ENCODE measurements at regions not wholly inside any gene's neighbourhood (a gene's known extent, or its start where the extent isn't known, plus 50 kb on each side); places are given as distances from the start of the nearest gene placed in this dataset.
"Not testable (repeated sequence)": the region's sequence is repeated elsewhere in the genome, so short reads cannot be mapped to it uniquely, and the experiment has no call there.

DNA sequence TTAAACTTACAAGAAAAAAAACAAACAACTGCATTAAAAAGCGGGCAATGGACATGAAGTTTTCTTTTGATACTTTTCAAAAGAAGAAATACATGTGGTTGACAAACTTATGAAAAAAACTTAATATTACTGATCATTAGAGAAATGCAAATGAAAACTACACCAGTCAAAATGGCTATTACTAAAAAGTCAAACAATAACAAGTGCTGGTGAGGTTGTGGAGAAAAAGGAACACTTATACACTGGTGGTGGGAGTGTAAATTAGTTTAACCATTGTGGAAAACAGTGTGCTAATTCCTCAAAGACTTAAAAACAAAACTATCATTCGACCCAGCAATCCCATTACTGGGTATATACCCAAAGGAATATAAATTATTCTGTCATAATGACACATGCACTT, 311.6 kb downstream of the ISL1 start:
- no peaks in the 10 kb centered on the region for H3K27me3 ChIP-seq (ENCODE audit: control insufficient read depth in 1 of 2, insufficient read depth in 2 of 2, low read length in 2 of 2)
- ATAC-seq (ENCODE audit: poor library complexity) (no peak), DNase-seq (no peak)
- intact Hi-C loops (cut with DNase I, micrococcal nuclease) = no loop called here
- no peaks in the 10 kb centered on the region for H3K4me1 Mint-ChIP-seq (ENCODE audit: low read depth)
- H3K27me3 Mint-ChIP-seq = no peaks in the 10 kb centered on the region
- H3K36me3 Mint-ChIP-seq (ENCODE audit: low read depth) = no peaks in the 10 kb centered on the region
- POLR2A ChIA-PET = no interaction called here
- no peak overlapping the region for H3K27ac ChIP-seq (ENCODE audit: low read depth in 1 of 2, low read length in 2 of 2)
- TF ChIP-seq, protein P1, sequence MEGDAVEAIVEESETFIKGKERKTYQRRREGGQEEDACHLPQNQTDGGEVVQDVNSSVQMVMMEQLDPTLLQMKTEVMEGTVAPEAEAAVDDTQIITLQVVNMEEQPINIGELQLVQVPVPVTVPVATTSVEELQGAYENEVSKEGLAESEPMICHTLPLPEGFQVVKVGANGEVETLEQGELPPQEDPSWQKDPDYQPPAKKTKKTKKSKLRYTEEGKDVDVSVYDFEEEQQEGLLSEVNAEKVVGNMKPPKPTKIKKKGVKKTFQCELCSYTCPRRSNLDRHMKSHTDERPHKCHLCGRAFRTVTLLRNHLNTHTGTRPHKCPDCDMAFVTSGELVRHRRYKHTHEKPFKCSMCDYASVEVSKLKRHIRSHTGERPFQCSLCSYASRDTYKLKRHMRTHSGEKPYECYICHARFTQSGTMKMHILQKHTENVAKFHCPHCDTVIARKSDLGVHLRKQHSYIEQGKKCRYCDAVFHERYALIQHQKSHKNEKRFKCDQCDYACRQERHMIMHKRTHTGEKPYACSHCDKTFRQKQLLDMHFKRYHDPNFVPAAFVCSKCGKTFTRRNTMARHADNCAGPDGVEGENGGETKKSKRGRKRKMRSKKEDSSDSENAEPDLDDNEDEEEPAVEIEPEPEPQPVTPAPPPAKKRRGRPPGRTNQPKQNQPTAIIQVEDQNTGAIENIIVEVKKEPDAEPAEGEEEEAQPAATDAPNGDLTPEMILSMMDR (IDR thresholded peaks at IDR 0.05) = no peak
- CTCF ChIA-PET = no interaction called here
- no peaks in the 10 kb centered on the region for H3K36me3 ChIP-seq (ENCODE audit: insufficient read depth, low read length)
- no peak overlapping the region for H3K27ac Mint-ChIP-seq
- no peaks in the 10 kb centered on the region for H3K4me1 ChIP-seq (ENCODE audit: insufficient read depth, low read length)
- peaks cover 13% of the 10 kb centered on the region for H3K9me3 Mint-ChIP-seq
- H3K4me3 ChIP-seq (ENCODE audit: low read length) = no peak overlapping the region
- H3K9me3 ChIP-seq (ENCODE audit: control insufficient read depth in 1 of 2, insufficient read depth in 1 of 2, low read length in 2 of 2) = peaks cover 0 to 21% of the 10 kb centered on the region in 2 experiments
- H3K4me3 Mint-ChIP-seq = no peak overlapping the region

DNA sequence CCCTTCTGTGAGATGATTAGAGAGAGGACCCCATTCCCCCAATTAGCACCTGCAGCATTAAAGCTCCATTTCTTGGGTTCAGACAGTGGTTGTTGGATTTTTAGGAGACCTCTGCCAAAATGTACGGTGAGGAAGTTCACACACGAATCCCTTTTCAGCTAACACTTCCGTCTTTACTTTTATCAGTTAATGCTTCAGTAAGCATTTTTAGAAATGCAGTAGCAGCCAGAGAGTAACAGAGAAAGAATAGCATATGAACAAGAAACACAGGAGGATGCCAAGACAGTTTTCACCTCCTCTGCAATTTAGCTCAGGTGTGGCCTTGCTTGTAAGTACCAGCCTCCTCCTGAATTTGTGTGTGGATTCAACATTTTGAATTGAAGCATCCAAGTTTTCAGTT, 312.9 kb downstream of the ISL1 start:
- Histone ChIP-seq H3K27me3 (ENCODE audit: control insufficient read depth in 1 of 2, insufficient read depth in 2 of 2, low read length in 2 of 2) (no peaks in the 10 kb centered on the region), H3K4me3 (ENCODE audit: low read length) (no peak overlapping the region), H3K4me1 (ENCODE audit: insufficient read depth, low read length) (no peaks in the 10 kb centered on the region), H3K36me3 (ENCODE audit: insufficient read depth, low read length) (no peaks in the 10 kb centered on the region), H3K9me3 (ENCODE audit: control insufficient read depth in 1 of 2, insufficient read depth in 1 of 2, low read length in 2 of 2) (peaks cover 4 to 21% of the 10 kb centered on the region in 2 experiments), H3K27ac (ENCODE audit: low read depth in 1 of 2, low read length in 2 of 2) (no peak overlapping the region)
- CTCF ChIA-PET = interaction anchor here (1.4 kb wide), 1 partner anchor 22 kb away, joined by 3 read pairs; no protein-coding TSS in a partner anchor
- H3K27ac Mint-ChIP-seq = no peak overlapping the region
- H3K9me3 Mint-ChIP-seq = peaks cover 11% of the 10 kb centered on the region
- TF ChIP-seq, protein P1 (IDR thresholded peaks at IDR 0.05) = no peak
- H3K4me1 Mint-ChIP-seq (ENCODE audit: low read depth) = no peaks in the 10 kb centered on the region
- ATAC-seq (ENCODE audit: poor library complexity) (no peak), DNase-seq (no peak)
- intact Hi-C loops (cut with DNase I, micrococcal nuclease) = no loop called here
- no peak overlapping the region for H3K4me3 Mint-ChIP-seq
- POLR2A ChIA-PET = no interaction called here
- H3K36me3 Mint-ChIP-seq (ENCODE audit: low read depth) = no peaks in the 10 kb centered on the region
- no peaks in the 10 kb centered on the region for H3K27me3 Mint-ChIP-seq

DNA sequence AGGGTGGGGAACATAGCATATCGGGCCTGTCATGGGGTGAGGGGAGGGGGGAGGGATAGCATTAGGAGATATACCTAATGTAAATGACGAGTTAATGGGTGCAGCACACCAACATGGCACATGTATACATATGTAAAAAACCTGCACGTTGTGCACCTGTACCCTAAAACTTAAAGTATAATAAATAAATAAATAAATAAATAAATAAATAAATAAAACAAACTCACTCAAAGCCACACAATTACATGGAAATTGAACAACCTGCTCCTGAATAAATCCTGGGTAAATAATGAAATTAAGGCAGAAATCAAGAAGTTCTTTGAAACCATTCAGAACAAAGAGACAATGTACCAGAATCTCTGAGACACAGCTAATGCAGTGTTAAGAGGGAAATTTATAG, 318.8 kb downstream of the ISL1 start:
- intact Hi-C loops (cut with DNase I, micrococcal nuclease); H3K27ac Mint-ChIP-seq; H3K4me1 Mint-ChIP-seq (ENCODE audit: low read depth); CTCF ChIA-PET; H3K36me3 Mint-ChIP-seq (ENCODE audit: low read depth); H3K4me3 ChIP-seq (ENCODE audit: low read length); H3K27ac ChIP-seq (ENCODE audit: low read depth in 1 of 2, low read length in 2 of 2); ATAC-seq (ENCODE audit: poor library complexity); H3K27me3 ChIP-seq (ENCODE audit: control insufficient read depth in 1 of 2, insufficient read depth in 2 of 2, low read length in 2 of 2); DNase-seq; H3K9me3 ChIP-seq (ENCODE audit: control insufficient read depth in 1 of 2, insufficient read depth in 1 of 2, low read length in 2 of 2); H3K4me3 Mint-ChIP-seq; H3K4me1 ChIP-seq (ENCODE audit: insufficient read depth, low read length); H3K27me3 Mint-ChIP-seq; H3K36me3 ChIP-seq (ENCODE audit: insufficient read depth, low read length); POLR2A ChIA-PET: not testable (repeated sequence)
- peaks cover 13% of the 10 kb centered on the region for H3K9me3 Mint-ChIP-seq

DNA sequence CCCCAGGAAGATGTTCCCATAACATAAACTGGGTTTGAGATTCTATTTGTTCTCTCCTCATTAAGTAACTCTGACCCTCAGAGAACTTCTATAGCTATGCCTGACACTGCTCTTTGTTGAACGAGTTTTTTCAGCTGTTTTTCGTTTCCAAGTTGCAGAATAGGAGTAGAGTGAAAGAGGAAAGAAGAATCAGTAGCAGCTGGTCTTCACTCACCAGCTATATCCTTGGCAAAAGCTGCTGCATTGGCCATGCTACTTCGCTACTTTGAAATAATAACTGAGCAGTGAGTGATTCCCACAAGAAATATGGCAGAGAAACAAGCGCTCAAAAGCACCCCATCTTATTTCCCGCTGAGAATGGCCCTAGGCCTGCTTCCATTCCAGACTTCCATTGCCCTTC, 329.0 kb downstream of the ISL1 start:
- no peaks in the 10 kb centered on the region for H3K4me1 ChIP-seq (ENCODE audit: insufficient read depth, low read length)

DNA sequence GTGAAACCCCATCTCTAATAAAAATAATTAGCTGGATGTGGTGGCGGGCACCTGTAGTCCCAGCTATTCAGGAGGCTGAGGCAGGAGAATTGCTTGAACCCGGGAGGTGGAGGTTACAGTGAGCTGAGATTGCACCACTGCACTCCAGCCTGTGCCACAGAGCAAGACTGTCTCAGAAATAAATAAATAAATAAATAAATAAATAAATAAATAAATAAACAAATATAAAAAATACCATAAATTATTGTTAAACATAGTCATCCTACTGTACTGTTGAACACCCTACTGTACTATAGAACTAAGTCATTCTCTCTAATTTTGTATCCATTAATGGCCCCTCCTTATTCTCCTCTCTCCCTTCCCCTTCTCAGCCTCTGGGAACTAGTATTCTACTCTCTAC, 332.2 kb downstream of the ISL1 start:
- H3K9me3 ChIP-seq (ENCODE audit: control insufficient read depth in 1 of 2, insufficient read depth in 1 of 2, low read length in 2 of 2); intact Hi-C loops (cut with DNase I, micrococcal nuclease); POLR2A ChIA-PET; CTCF ChIA-PET; H3K4me1 Mint-ChIP-seq (ENCODE audit: low read depth); H3K27ac Mint-ChIP-seq; H3K4me1 ChIP-seq (ENCODE audit: insufficient read depth, low read length); H3K36me3 ChIP-seq (ENCODE audit: insufficient read depth, low read length); H3K4me3 Mint-ChIP-seq; DNase-seq; ATAC-seq (ENCODE audit: poor library complexity); H3K4me3 ChIP-seq (ENCODE audit: low read length); H3K27ac ChIP-seq (ENCODE audit: low read depth in 1 of 2, low read length in 2 of 2); H3K27me3 ChIP-seq (ENCODE audit: control insufficient read depth in 1 of 2, insufficient read depth in 2 of 2, low read length in 2 of 2); H3K36me3 Mint-ChIP-seq (ENCODE audit: low read depth); H3K27me3 Mint-ChIP-seq: not testable (repeated sequence)
- peaks cover 21% of the 10 kb centered on the region for H3K9me3 Mint-ChIP-seq

More for the DNA sequence above, 329.0 kb downstream of the ISL1 start:
- TF ChIP-seq, protein P1 (IDR thresholded peaks at IDR 0.05) = no peak
- Mint-ChIP-seq H3K9me3 (peaks cover 13% of the 10 kb centered on the region), H3K27ac (no peak overlapping the region), H3K36me3 (ENCODE audit: low read depth) (no peaks in the 10 kb centered on the region), H3K4me3 (no peak overlapping the region), H3K27me3 (no peaks in the 10 kb centered on the region), H3K4me1 (ENCODE audit: low read depth) (no peaks in the 10 kb centered on the region)
- ChIA-PET POLR2A (no interaction called here), CTCF (no interaction called here)
- Histone ChIP-seq H3K27me3 (ENCODE audit: control insufficient read depth in 1 of 2, insufficient read depth in 2 of 2, low read length in 2 of 2) (no peaks in the 10 kb centered on the region), H3K36me3 (ENCODE audit: insufficient read depth, low read length) (no peaks in the 10 kb centered on the region), H3K27ac (ENCODE audit: low read depth in 1 of 2, low read length in 2 of 2) (no peak overlapping the region), H3K9me3 (ENCODE audit: control insufficient read depth in 1 of 2, insufficient read depth in 1 of 2, low read length in 2 of 2) (peaks cover 0 to 3% of the 10 kb centered on the region in 2 experiments), H3K4me3 (ENCODE audit: low read length) (no peak overlapping the region)
- no peak for ATAC-seq (ENCODE audit: poor library complexity)
- no peak for DNase-seq
- intact Hi-C loops (cut with DNase I, micrococcal nuclease) = no loop called here
